Thyroid gland (tissue), 4 donors: ENCODE measurements at regions not wholly inside any gene's neighbourhood (a gene's known extent, or its start where the extent isn't known, plus 50 kb on each side); places are given as distances from the start of the nearest gene placed in this dataset.

Source experiments
- DNase-seq, 2 donors: peaks; one replicate each; pipeline ENCODE4 v3.0.0-alpha.2; 2019
- H3K27ac ChIP-seq, 3 donors: fragments of 200-600 bp; sonication (generic); 1 replicate in 2 of 3; 2 replicates in 1 of 3; pipeline ENCODE4 v1.5.1; 2016 to 2019; ENCODE audit warnings: mild to moderate bottlenecking in 1 of 3, moderate library complexity in 1 of 3
- H3K27me3 ChIP-seq: fragments of 200-600 bp; sonication (generic); one replicate; pipeline ENCODE4 v1.5.1; 2019
- H3K36me3 ChIP-seq, 2 donors: fragments of 200-600 bp; sonication (generic); one replicate each; pipeline ENCODE4 v1.5.1; 2016 to 2019
- H3K4me1 ChIP-seq, 2 donors: fragments of 200-600 bp; sonication (generic); one replicate each; pipeline ENCODE4 v1.5.1; 2017 to 2019
- H3K4me3 ChIP-seq, 3 donors: fragments of 200-600 bp; sonication (generic); replicated peaks in 1 of 3; 1 replicate in 2 of 3; 2 replicates in 1 of 3; pipeline ENCODE4 v1.5.1; 2016; ENCODE audit warnings: mild to moderate bottlenecking in 1 of 3
- H3K9me3 ChIP-seq: fragments of 200-600 bp; sonication (generic); one replicate; pipeline ENCODE4 v1.5.1; 2017
- POLR2A ChIP-seq, 2 donors: fragments of 450-650 bp; IDR thresholded peaks; one replicate each; pipeline ENCODE4 v1.6.1; 2017; ENCODE audit warnings: antibody characterized with exemption in 2 of 2, mild to moderate bottlenecking in 2 of 2, moderate library complexity in 1 of 2
- WGBS, 2 donors: methylation state at CpG; one replicate each; pipeline ENCODE4 v1.1.5; 2017; 5-methylcytosine and 5-hydroxymethylcytosine counted together
- intact Hi-C: fragments of 100-400 bp; cut with DNase I; formaldehyde crosslinking; loops from one replicate; pipeline ENCODE4 v1.15.1; 2023
- TF ChIP-seq, protein P1 (sequence below), 6 experiments: fragments of 200-600 bp in 3 of 6; fragments of 450-650 bp in 3 of 6; sonication (generic) in 3 of 6; IDR thresholded peaks; one replicate each; pipeline ENCODE4 v1.5.1; 2016 to 2019; ENCODE audit warnings: antibody characterized with exemption in 6 of 6, mild to moderate bottlenecking in 2 of 6, inconsistent platforms in 1 of 6, moderate library complexity in 1 of 6

DNA sequence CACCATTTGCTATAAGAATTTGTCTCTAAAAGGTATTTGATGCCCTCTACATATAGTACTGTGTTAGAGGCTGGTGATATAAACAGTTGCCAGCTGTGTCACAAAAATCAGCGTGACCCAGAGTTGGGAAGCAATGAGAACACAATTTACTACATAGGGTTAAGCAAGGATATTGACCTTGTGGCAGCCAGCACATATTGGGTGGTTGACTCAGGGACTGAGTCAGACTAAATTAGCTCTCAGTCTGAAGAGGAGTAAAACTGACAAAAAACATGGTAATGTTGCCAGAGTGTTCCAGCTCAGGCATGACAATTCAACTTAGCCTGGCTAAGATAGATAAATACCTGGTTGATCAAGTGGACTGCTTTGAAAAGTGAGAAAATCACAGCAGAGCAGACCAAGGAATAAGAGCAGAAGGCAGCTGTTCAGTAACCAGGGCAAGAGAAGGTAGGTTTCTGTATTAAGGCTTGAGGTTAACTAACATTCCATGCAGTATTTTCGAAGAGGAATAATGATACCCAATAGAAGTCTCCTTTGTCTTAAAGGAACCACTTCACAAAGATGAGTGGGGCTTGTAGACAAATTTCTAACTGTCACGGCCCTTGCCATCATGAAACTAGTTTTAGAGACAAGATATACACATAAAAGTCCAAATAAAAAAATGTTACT, 108.2 kb upstream of the ERBB4 start:
- Histone ChIP-seq H3K9me3 (no peaks in the 10 kb centered on the region), H3K27me3 (no peaks in the 10 kb centered on the region), H3K36me3 (no peaks in the 10 kb centered on the region), H3K27ac (peak overlapping the region in 1 of 3 donors; percentile 55), H3K4me1 (peaks cover 6 to 11% of the 10 kb centered on the region in 2 donors), H3K4me3 (no peak overlapping the region)
- WGBS, 2 donors = 47% methylated on average over 3 of the region's 3 CpGs
- peak; percentile 35 to 42 for DNase-seq
- TF ChIP-seq, protein P1, sequence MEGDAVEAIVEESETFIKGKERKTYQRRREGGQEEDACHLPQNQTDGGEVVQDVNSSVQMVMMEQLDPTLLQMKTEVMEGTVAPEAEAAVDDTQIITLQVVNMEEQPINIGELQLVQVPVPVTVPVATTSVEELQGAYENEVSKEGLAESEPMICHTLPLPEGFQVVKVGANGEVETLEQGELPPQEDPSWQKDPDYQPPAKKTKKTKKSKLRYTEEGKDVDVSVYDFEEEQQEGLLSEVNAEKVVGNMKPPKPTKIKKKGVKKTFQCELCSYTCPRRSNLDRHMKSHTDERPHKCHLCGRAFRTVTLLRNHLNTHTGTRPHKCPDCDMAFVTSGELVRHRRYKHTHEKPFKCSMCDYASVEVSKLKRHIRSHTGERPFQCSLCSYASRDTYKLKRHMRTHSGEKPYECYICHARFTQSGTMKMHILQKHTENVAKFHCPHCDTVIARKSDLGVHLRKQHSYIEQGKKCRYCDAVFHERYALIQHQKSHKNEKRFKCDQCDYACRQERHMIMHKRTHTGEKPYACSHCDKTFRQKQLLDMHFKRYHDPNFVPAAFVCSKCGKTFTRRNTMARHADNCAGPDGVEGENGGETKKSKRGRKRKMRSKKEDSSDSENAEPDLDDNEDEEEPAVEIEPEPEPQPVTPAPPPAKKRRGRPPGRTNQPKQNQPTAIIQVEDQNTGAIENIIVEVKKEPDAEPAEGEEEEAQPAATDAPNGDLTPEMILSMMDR (IDR thresholded peaks at IDR 0.05) = no peak
- TF ChIP-seq POLR2A (IDR thresholded peaks at IDR 0.05) = no peak
- intact Hi-C loops = no loop called here

DNA sequence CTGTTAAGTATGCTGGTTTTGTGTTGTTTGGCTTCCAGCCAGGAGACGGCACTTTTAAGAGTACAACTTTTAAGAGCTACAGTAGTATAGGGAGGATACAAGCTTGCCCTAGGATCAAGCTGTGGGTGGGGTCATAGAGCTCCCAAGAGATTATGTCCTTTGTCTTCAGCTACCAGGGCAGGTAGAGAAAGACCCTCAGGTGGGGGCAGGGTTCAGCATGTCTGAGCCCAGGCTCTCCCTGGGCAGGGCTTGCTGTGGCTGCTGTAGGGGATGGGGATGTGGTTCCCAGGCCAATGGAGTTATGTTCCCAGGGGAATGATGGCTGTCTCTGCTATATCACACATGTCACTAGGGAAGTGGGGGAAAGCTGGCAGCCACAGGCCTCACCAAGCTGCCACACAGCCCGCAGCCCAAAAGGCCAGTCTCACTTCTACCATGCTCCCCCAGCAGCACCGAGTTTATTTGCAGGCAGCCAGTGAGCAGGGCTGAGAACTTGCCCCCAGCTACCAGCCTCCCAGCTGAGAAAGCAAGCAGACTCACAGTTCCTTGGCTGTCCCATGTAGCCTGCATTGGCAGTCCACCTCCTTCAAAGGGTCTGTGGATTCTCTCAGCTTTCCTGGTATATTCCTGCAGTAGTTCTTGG, 105.7 kb upstream of the ERBB4 start:
- TF ChIP-seq POLR2A (IDR thresholded peaks at IDR 0.05) = no peak
- TF ChIP-seq, protein P1 (IDR thresholded peaks at IDR 0.05) = no peak
- no peaks in the 10 kb centered on the region for H3K9me3 ChIP-seq
- no peak for DNase-seq
- no peaks in the 10 kb centered on the region for H3K36me3 ChIP-seq
- H3K4me1 ChIP-seq = peaks cover 6 to 24% of the 10 kb centered on the region in 2 donors
- no peaks in the 10 kb centered on the region for H3K27me3 ChIP-seq
- no peak overlapping the region for H3K27ac ChIP-seq
- H3K4me3 ChIP-seq = no peak overlapping the region
- intact Hi-C loops = no loop called here
- 65 to 73% methylated on average over 3 of the region's 3 CpGs for WGBS, 2 donors

DNA sequence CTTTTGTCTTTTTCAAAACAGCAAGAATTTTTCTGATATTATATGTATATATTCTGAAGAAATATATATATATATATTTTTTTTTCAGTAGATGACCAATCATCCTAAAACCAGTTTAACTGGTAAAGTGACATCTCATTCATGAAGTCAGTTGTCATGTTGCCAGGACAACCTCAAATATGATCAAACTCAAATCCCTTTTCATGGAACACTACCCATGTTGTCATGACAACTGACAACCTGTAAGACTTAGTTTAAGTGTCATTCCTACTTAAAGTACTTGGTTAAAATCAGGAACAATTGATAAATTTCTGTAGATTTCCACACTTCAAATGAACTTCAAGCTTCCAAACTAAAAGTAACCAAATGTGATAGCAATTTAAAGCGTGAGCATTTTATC, 101.8 kb upstream of the ERBB4 start:
- intact Hi-C loops = no loop called here
- no peaks in the 10 kb centered on the region for H3K27me3 ChIP-seq
- peaks cover 0 to 13% of the 10 kb centered on the region in 2 donors for H3K4me1 ChIP-seq
- no peaks in the 10 kb centered on the region for H3K36me3 ChIP-seq
- DNase-seq = no peak
- TF ChIP-seq, protein P1 (IDR thresholded peaks at IDR 0.05) = no peak
- no peak for TF ChIP-seq POLR2A (IDR thresholded peaks at IDR 0.05)
- H3K9me3 ChIP-seq = no peaks in the 10 kb centered on the region
- WGBS, 2 donors = 64 to 78% methylated on average over 1 of the region's 1 CpG
- H3K4me3 ChIP-seq = no peak overlapping the region
- H3K27ac ChIP-seq = no peak overlapping the region

DNA sequence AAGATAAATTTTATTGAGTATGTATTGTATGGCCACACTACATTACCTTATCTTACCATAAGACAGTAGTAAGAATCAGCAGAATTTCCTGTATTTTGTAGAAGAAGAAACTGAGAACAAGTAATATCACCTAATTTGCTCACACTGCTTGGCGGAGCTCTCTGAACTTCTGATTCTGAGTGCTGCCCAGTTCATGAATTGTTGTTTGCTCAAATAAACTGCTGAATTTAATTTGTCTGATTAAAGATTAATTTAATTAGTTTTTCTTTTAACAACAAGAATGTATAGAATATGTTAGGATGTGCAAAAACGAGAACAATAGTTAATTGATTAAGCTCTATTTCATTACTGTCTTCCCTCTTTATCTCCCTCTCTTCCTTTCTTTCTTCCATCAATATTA, 100.1 kb upstream of the ERBB4 start:
- Histone ChIP-seq H3K36me3 (no peaks in the 10 kb centered on the region), H3K27ac (no peak overlapping the region), H3K4me3 (no peak overlapping the region), H3K27me3 (no peaks in the 10 kb centered on the region), H3K9me3 (no peaks in the 10 kb centered on the region), H3K4me1 (peaks cover 0 to 13% of the 10 kb centered on the region in 2 donors)
- TF ChIP-seq, protein P1 (IDR thresholded peaks at IDR 0.05) = no peak
- TF ChIP-seq POLR2A (IDR thresholded peaks at IDR 0.05) = no peak
- no peak for DNase-seq
- intact Hi-C loops = no loop called here
- 89 to 96% methylated on average over 2 of the region's 2 CpGs for WGBS, 2 donors

DNA sequence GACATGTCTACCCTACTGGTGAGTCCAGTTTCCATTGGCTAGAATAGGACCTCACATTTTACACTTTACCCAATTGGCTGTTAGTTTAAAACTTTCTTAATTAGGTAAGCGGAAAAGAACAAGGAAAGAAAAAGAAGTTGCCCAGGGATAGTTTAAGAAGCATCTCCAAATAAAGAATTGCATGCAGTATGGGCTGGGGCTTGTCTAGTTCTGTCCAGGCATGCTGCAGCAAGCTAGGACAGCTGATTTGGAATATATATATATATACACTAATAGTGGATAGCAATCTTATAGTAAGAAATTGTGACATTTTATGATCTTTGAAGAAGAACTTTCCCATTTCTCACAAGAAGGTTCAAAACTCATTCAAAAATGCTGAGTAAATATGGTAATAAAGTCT, 90.0 kb upstream of the ERBB4 start:
- no peak overlapping the region for H3K27ac ChIP-seq
- intact Hi-C loops = no loop called here

More for the DNA sequence above, 90.0 kb upstream of the ERBB4 start:
- TF ChIP-seq, protein P1 (IDR thresholded peaks at IDR 0.05) = no peak
- TF ChIP-seq POLR2A (IDR thresholded peaks at IDR 0.05) = no peak
- Histone ChIP-seq H3K4me3 (no peak overlapping the region), H3K4me1 (no peaks in the 10 kb centered on the region), H3K9me3 (no peaks in the 10 kb centered on the region), H3K27me3 (no peaks in the 10 kb centered on the region), H3K36me3 (no peaks in the 10 kb centered on the region)
- no peak for DNase-seq
- 82 to 89% methylated on average over 1 of the region's 1 CpG for WGBS, 2 donors
